Muscle layer of duodenum (tissue), 2 donors: ENCODE measurements at regions not wholly inside any gene's neighbourhood (a gene's known extent, or its start where the extent isn't known, plus 50 kb on each side); places are given as distances from the start of the nearest gene placed in this dataset.

Source experiments
- H3K27ac ChIP-seq: one replicate; pipeline ENCODE4 v1.7.0; 2013; ENCODE audit warnings: mild to moderate bottlenecking, low read length
- H3K27me3 ChIP-seq: one replicate; pipeline ENCODE4 v1.7.0; 2013; ENCODE audit warnings: low read depth, mild to moderate bottlenecking, control low read depth, low read length
- H3K36me3 ChIP-seq, 2 donors: one replicate each; pipeline ENCODE4 v1.7.0; 2013; ENCODE audit warnings: low read length in 2 of 2, control low read depth in 1 of 2, mild to moderate bottlenecking in 1 of 2; ENCODE audit not compliant: insufficient read depth in 2 of 2, control insufficient read depth in 1 of 2
- H3K4me1 ChIP-seq, 2 donors: one replicate each; pipeline ENCODE4 v1.7.0; 2013; ENCODE audit warnings: low read length in 2 of 2, mild to moderate bottlenecking in 2 of 2, control low read depth in 1 of 2, moderate library complexity in 1 of 2; ENCODE audit not compliant: insufficient read depth in 2 of 2, control insufficient read depth in 1 of 2
- H3K4me3 ChIP-seq, 2 donors: one replicate each; pipeline ENCODE4 v1.7.0; 2013; ENCODE audit warnings: low read length in 2 of 2, low read depth in 1 of 2, mild to moderate bottlenecking in 1 of 2
- H3K9me3 ChIP-seq, 2 donors: one replicate each; pipeline ENCODE4 v1.7.0; 2013; ENCODE audit warnings: low read length in 2 of 2, control low read depth in 1 of 2, mild to moderate bottlenecking in 1 of 2; ENCODE audit not compliant: control insufficient read depth in 1 of 2
- donor health status: healthy.

GRCh38 chr11:24375351-24375750 is 121.5 kb upstream of the LUZP2 start:
- no peaks in the 10 kb centered on the region for H3K4me1 ChIP-seq
- no peak overlapping the region for H3K27ac ChIP-seq
- H3K27me3 ChIP-seq, result no peaks in the 10 kb centered on the region
- H3K4me3 ChIP-seq, result no peak overlapping the region
- H3K36me3 ChIP-seq, result no peaks in the 10 kb centered on the region
- no peaks in the 10 kb centered on the region for H3K9me3 ChIP-seq

- Histone ChIP-seq H3K36me3 (no peaks in the 10 kb centered on the region), H3K4me3 (no peak overlapping the region), H3K27ac (no peak overlapping the region), H3K9me3 (no peaks in the 10 kb centered on the region), H3K4me1 (no peaks in the 10 kb centered on the region), H3K27me3 (no peaks in the 10 kb centered on the region)
These were observed 120.9 kb upstream of the LUZP2 start for GRCh38 chr11:24375931-24376330.

- no peak overlapping the region for H3K27ac ChIP-seq
- H3K27me3 ChIP-seq, result no peaks in the 10 kb centered on the region
- H3K4me1 ChIP-seq, result no peaks in the 10 kb centered on the region
- no peak overlapping the region for H3K4me3 ChIP-seq
- H3K9me3 ChIP-seq, result no peaks in the 10 kb centered on the region
- no peaks in the 10 kb centered on the region for H3K36me3 ChIP-seq
These were observed 113.7 kb upstream of the LUZP2 start for GRCh38 chr11:24383137-24383536.

GRCh38 chr11:24384240-24384639 is 112.6 kb upstream of the LUZP2 start:
- Histone ChIP-seq H3K9me3 (no peaks in the 10 kb centered on the region), H3K4me3 (no peak overlapping the region), H3K27me3 (no peaks in the 10 kb centered on the region), H3K36me3 (no peaks in the 10 kb centered on the region), H3K4me1 (no peaks in the 10 kb centered on the region), H3K27ac (no peak overlapping the region)

GRCh38 chr11:24386546-24387397 is 110.1 kb upstream of the LUZP2 start:
- Histone ChIP-seq H3K4me3 (no peak overlapping the region), H3K9me3 (no peaks in the 10 kb centered on the region), H3K36me3 (no peaks in the 10 kb centered on the region), H3K27ac (no peak overlapping the region), H3K27me3 (no peaks in the 10 kb centered on the region), H3K4me1 (no peaks in the 10 kb centered on the region)

GRCh38 chr11:24389575-24389974 is 107.3 kb upstream of the LUZP2 start:
- no peaks in the 10 kb centered on the region for H3K27me3 ChIP-seq
- no peaks in the 10 kb centered on the region for H3K4me1 ChIP-seq
- no peaks in the 10 kb centered on the region for H3K9me3 ChIP-seq
- H3K27ac ChIP-seq, result no peak overlapping the region
- H3K36me3 ChIP-seq, result no peaks in the 10 kb centered on the region
- no peak overlapping the region for H3K4me3 ChIP-seq

GRCh38 chr11:24390016-24390415 is 106.8 kb upstream of the LUZP2 start:
- no peaks in the 10 kb centered on the region for H3K36me3 ChIP-seq
- no peaks in the 10 kb centered on the region for H3K27me3 ChIP-seq
- H3K4me1 ChIP-seq, result no peaks in the 10 kb centered on the region
- no peaks in the 10 kb centered on the region for H3K9me3 ChIP-seq
- no peak overlapping the region for H3K27ac ChIP-seq
- H3K4me3 ChIP-seq, result no peak overlapping the region

- no peak overlapping the region for H3K4me3 ChIP-seq
These were observed 106.1 kb upstream of the LUZP2 start for GRCh38 chr11:24390762-24391161.

GRCh38 chr11:24391167-24391566 is 105.7 kb upstream of the LUZP2 start:
- no peaks in the 10 kb centered on the region for H3K27me3 ChIP-seq
- no peaks in the 10 kb centered on the region for H3K36me3 ChIP-seq
- H3K9me3 ChIP-seq, result no peaks in the 10 kb centered on the region
- H3K4me3 ChIP-seq, result no peak overlapping the region
- H3K4me1 ChIP-seq, result no peaks in the 10 kb centered on the region
- H3K27ac ChIP-seq, result no peak overlapping the region

More at GRCh38 chr11:24390762-24391161, 106.1 kb upstream of the LUZP2 start:
- H3K27me3 ChIP-seq, result no peaks in the 10 kb centered on the region
- no peak overlapping the region for H3K27ac ChIP-seq
- no peaks in the 10 kb centered on the region for H3K9me3 ChIP-seq
- H3K36me3 ChIP-seq, result no peaks in the 10 kb centered on the region
- H3K4me1 ChIP-seq, result no peaks in the 10 kb centered on the region

GRCh38 chr11:24400059-24400665 is 96.7 kb upstream of the LUZP2 start:
- Histone ChIP-seq H3K27ac (no peak overlapping the region), H3K9me3 (no peaks in the 10 kb centered on the region), H3K36me3 (no peaks in the 10 kb centered on the region), H3K4me1 (no peaks in the 10 kb centered on the region), H3K4me3 (no peak overlapping the region), H3K27me3 (no peaks in the 10 kb centered on the region)

GRCh38 chr11:24406389-24406788 is 90.5 kb upstream of the LUZP2 start:
- no peak overlapping the region for H3K4me3 ChIP-seq
- no peaks in the 10 kb centered on the region for H3K27me3 ChIP-seq
- no peaks in the 10 kb centered on the region for H3K36me3 ChIP-seq
- H3K27ac ChIP-seq, result no peak overlapping the region
- H3K9me3 ChIP-seq, result no peaks in the 10 kb centered on the region
- no peaks in the 10 kb centered on the region for H3K4me1 ChIP-seq
